Heart left ventricle (tissue), 16 donors: ENCODE measurements at regions not wholly inside any gene's neighbourhood (a gene's known extent, or its start where the extent isn't known, plus 50 kb on each side); places are given as distances from the start of the nearest gene placed in this dataset.

Source experiments
- ATAC-seq, 4 donors: fragments of 200-7000 bp; cut with Tn5 transposase; one replicate each; pipeline ENCODE4 v1.9.1; 2020 to 2022; ENCODE audit warnings: moderate library complexity in 4 of 4, mild to moderate bottlenecking in 3 of 4, moderate number of reproducible peaks in 1 of 4
- DNase-seq, 5 donors: peaks; one replicate each; pipeline ENCODE4 v3.0.0-alpha.2; 2020
- H3K27ac ChIP-seq, 12 donors: fragments of 200-600 bp; sonication (generic) in 4 of 12; one replicate each; pipeline versions ENCODE4 v1.5.0 to v1.8.0; 2016 to 2022; ENCODE audit warnings: mild to moderate bottlenecking in 2 of 12
- H3K27me3 ChIP-seq, 9 donors: fragments of 200-600 bp; sonication (generic) in 2 of 9; one replicate each; pipeline versions ENCODE4 v1.5.1 to v1.8.0; 2016 to 2022; ENCODE audit warnings: mild to moderate bottlenecking in 3 of 9
- H3K36me3 ChIP-seq, 9 donors: fragments of 200-600 bp; sonication (generic) in 2 of 9; one replicate each; pipeline versions ENCODE4 v1.5.0 to v1.8.0; 2018 to 2022; ENCODE audit warnings: mild to moderate bottlenecking in 2 of 9
- H3K4me1 ChIP-seq, 12 donors: fragments of 200-600 bp; sonication (generic) in 4 of 12; one replicate each; pipeline versions ENCODE4 v1.5.0 to v1.8.0; 2016 to 2022; ENCODE audit warnings: mild to moderate bottlenecking in 3 of 12
- H3K4me3 ChIP-seq, 12 donors: fragments of 200-600 bp; sonication (generic) in 4 of 12; one replicate each; pipeline versions ENCODE4 v1.5.0 to v1.8.0; 2017 to 2022; ENCODE audit warnings: mild to moderate bottlenecking in 9 of 12, moderate library complexity in 4 of 12
- H3K9me3 ChIP-seq, 12 donors: fragments of 200-600 bp; sonication (generic) in 4 of 12; one replicate each; pipeline versions ENCODE4 v1.5.0 to v1.8.0; 2016 to 2022; ENCODE audit warnings: mild to moderate bottlenecking in 1 of 12
- CTCF ChIP-seq, 12 donors: fragments of 200-600 bp; sonication (generic) in 4 of 12; IDR thresholded peaks; one replicate each; pipeline versions ENCODE4 v1.5.0 to v1.8.0; 2018 to 2022; ENCODE audit warnings: antibody characterized with exemption in 12 of 12, mild to moderate bottlenecking in 5 of 12
- POLR2A ChIP-seq, 2 donors: fragments of 450-650 bp; IDR thresholded peaks; one replicate each; pipeline ENCODE4 v1.6.1; 2017; ENCODE audit warnings: antibody characterized with exemption in 2 of 2, mild to moderate bottlenecking in 2 of 2, moderate library complexity in 2 of 2
- WGBS, 4 donors: extraction: QIAGEN DNeasy Blood & Tissue Kit in 2 of 4; methylation state at CpG; one replicate each; pipeline versions ENCODE4 v1.1.5 to v1.1.7; 2013 to 2018; 5-methylcytosine and 5-hydroxymethylcytosine counted together
- intact Hi-C, 10 donors: fragments of 100-400 bp; cut with DNase I; formaldehyde crosslinking; loops; one replicate each; pipeline versions ENCODE4 v1.11.1 to v1.14.2; 2022
- donor health status: ischemic (EF 13 %, LVEDD 7.1; RV severe dilation, severe dysfunction).
- donor health status: healthy with polysubstance abuse.
- donor health status: DM: no; HTN: yes; CAD: no.
- donor health status: DM: no; HTN: no; CAD: no.
- donor health status: ischemic (EF 25% LVEDD 6.9; RV normal size, moderate dysfunction).
- donor health status: ischemic (EF 25% LVEDD 5.7; RV mildly dilated, moderate dysfunction).
- donor health status: healthy.
- donor health status: DM: yes; HTN: yes; CAD: no.
- donor health status: ischemic (EF 35%, LVEDD 5.7; RV mildly dilated, moderate dysfunction).
- donor health status: nonischemic (EF 11% LVEDD 7.7; RV severe dilation, severe dysfunction).
- donor health status: DM: yes; HTN: yes; CAD: no.
- donor health status: PGD.
- donor health status: ischemic (EF 29% LVEDD 5.4; RV normal size, mild dysfunction).
- donor health status: nonischemic (EF 23%, LVEDD 6.1; RV moderate dilation, normal function).

GRCh38 chr7:116431787-116432526 lies 67.6 kb upstream of the CAV2 start:
- intact Hi-C loops: loop anchor here in 4 of 10 donors (10.0 kb wide), 3 partner anchors 153 to 177 kb away; no protein-coding TSS in a partner anchor
- no peaks in the 10 kb centered on the region for H3K36me3 ChIP-seq
- DNase-seq: no peak

GRCh38 chr7:116432527-116432916 lies 67.0 kb upstream of the CAV2 start:
- Histone ChIP-seq H3K27me3 (no peaks in the 10 kb centered on the region), H3K36me3 (no peaks in the 10 kb centered on the region), H3K27ac (no peak overlapping the region), H3K4me1 (peaks cover 0 to 19% (median 2%) of the 10 kb centered on the region in 12 donors), H3K4me3 (no peak overlapping the region), H3K9me3 (peaks cover 0 to 11% (median 0%) of the 10 kb centered on the region in 12 donors)
- DNase-seq (no peak), ATAC-seq (no peak)
- WGBS, 4 donors: 82 to 88% (median 85%) methylated on average over 2 of the region's 2 CpGs
- intact Hi-C loops: loop anchor here in 4 of 10 donors (10.0 kb wide), 3 partner anchors 152 to 178 kb away; no protein-coding TSS in a partner anchor
- TF ChIP-seq POLR2A (IDR thresholded peaks at IDR 0.05): no peak
- no peak for TF ChIP-seq CTCF (IDR thresholded peaks at IDR 0.05)

More at GRCh38 chr7:116431787-116432526, 67.6 kb upstream of the CAV2 start:
- no peak for ATAC-seq
- Histone ChIP-seq H3K4me1 (peaks cover 0 to 19% (median 3%) of the 10 kb centered on the region in 12 donors), H3K27ac (no peak overlapping the region), H3K27me3 (no peaks in the 10 kb centered on the region), H3K4me3 (no peak overlapping the region), H3K9me3 (peaks cover 0 to 11% (median 0%) of the 10 kb centered on the region in 12 donors)
- TF ChIP-seq CTCF (IDR thresholded peaks at IDR 0.05) (no peak), POLR2A (IDR thresholded peaks at IDR 0.05) (no peak)
- WGBS, 4 donors: 94 to 97% (median 96%) methylated on average over 6 of the region's 6 CpGs

- TF ChIP-seq CTCF (IDR thresholded peaks at IDR 0.05) (no peak), POLR2A (IDR thresholded peaks at IDR 0.05) (no peak)
- no peaks in the 10 kb centered on the region for H3K36me3 ChIP-seq
- H3K27ac ChIP-seq: no peak overlapping the region
- no peak for ATAC-seq
- WGBS, 4 donors: 67 to 75% (median 71%) methylated on average over 1 of the region's 1 CpG
- peaks cover 0 to 19% (median 2%) of the 10 kb centered on the region in 12 donors for H3K4me1 ChIP-seq
- peaks cover 0 to 8% (median 0%) of the 10 kb centered on the region in 12 donors for H3K9me3 ChIP-seq
- intact Hi-C loops: loop anchor here in 4 of 10 donors (10.0 kb wide), 3 partner anchors 152 to 178 kb away; no protein-coding TSS in a partner anchor
- DNase-seq: no peak
- H3K27me3 ChIP-seq: no peaks in the 10 kb centered on the region
- no peak overlapping the region for H3K4me3 ChIP-seq
These were observed 66.3 kb upstream of the CAV2 start for GRCh38 chr7:116433246-116433645.

- peaks cover under 1 to 28% (median 9%) of the 10 kb centered on the region in 12 donors for H3K4me1 ChIP-seq
These were observed 64.7 kb upstream of the CAV2 start for GRCh38 chr7:116434820-116435341.

More at GRCh38 chr7:116434820-116435341, 64.7 kb upstream of the CAV2 start:
- no peak for DNase-seq
- no peak overlapping the region for H3K4me3 ChIP-seq
- H3K27me3 ChIP-seq: no peaks in the 10 kb centered on the region
- peaks cover 0 to 4% (median 0%) of the 10 kb centered on the region in 12 donors for H3K9me3 ChIP-seq
- intact Hi-C loops: loop anchor here in 5 of 10 donors (5.0 to 10.0 kb wide), 5 partner anchors 92 to 180 kb away; partner anchors contain the start of gene CAV1 (in 1 of the 5)
- no peak overlapping the region for H3K27ac ChIP-seq
- TF ChIP-seq CTCF (IDR thresholded peaks at IDR 0.05) (no peak), POLR2A (IDR thresholded peaks at IDR 0.05) (no peak)
- no peak for ATAC-seq
- no peaks in the 10 kb centered on the region for H3K36me3 ChIP-seq
- WGBS, 4 donors: 84 to 92% (median 86%) methylated on average over 1 of the region's 1 CpG
